HEK293 (cell line): ENCODE measurements at regions not wholly inside any gene's neighbourhood (a gene's known extent, or its start where the extent isn't known, plus 50 kb on each side); places are given as distances from the start of the nearest gene placed in this dataset.

ENCODE experiments used
- CTCF ChIA-PET: fragments of 350-600 bp; formaldehyde crosslinking; extraction: SDS; loops from one replicate; lab custom pipeline; 2021; ENCODE audit warnings: antibody characterized with exemption; lab: Yijun Ruan, JAX
- POLR2A ChIA-PET: fragments of 300-600 bp; formaldehyde crosslinking; extraction: SDS; loops from one replicate; lab custom pipeline; 2020; ENCODE audit warnings: antibody characterized with exemption, inconsistent platforms; lab: Yijun Ruan, JAX
- H3K27ac ChIP-seq: fragments of 200-500 bp; sonication (Bioruptor generic); 2 replicates; pipeline ENCODE4 v1.5.1; 2014; ENCODE audit warnings: low read depth, low read length, control low read depth, inconsistent platforms; ENCODE audit errors: extremely low read depth
- H3K36me3 ChIP-seq, 2 experiments: fragments of 200-500 bp in 1 of 2; sonication (Bioruptor generic) in 1 of 2; 1 replicate in 1 of 2; 2 replicates in 1 of 2; pipeline ENCODE4 v1.5.1; 2014 to 2017; ENCODE audit warnings: inconsistent platforms in 2 of 2, low read length in 2 of 2; ENCODE audit not compliant: control insufficient read depth in 2 of 2, insufficient read depth in 1 of 2
- H3K4me1 ChIP-seq: fragments of 200-500 bp; sonication (Bioruptor generic); 2 replicates; pipeline ENCODE4 v1.5.1; 2014; ENCODE audit warnings: mild to moderate bottlenecking, low read length, inconsistent platforms; ENCODE audit not compliant: control insufficient read depth, insufficient read depth
- H3K4me3 ChIP-seq: 2 replicates; pipeline ENCODE4 v1.5.1; 2011; ENCODE audit warnings: low read depth, mild to moderate bottlenecking, control low read depth, low read length, moderate library complexity
- H3K9me3 ChIP-seq: fragments of 200-500 bp; sonication (Bioruptor generic); 2 replicates; pipeline ENCODE4 v1.5.1; 2014; ENCODE audit warnings: low read depth, low read length, inconsistent platforms; ENCODE audit not compliant: control insufficient read depth, insufficient read depth
- KLF17 ChIP-seq: fragments of 450-650 bp; formaldehyde crosslinking; IDR thresholded peaks from 2 replicates; pipeline ENCODE4 v1.5.1; 2016; ENCODE audit warnings: missing biosample characterization, missing genetic modification characterization
- RBAK ChIP-seq: fragments of 450-650 bp; formaldehyde crosslinking; IDR thresholded peaks from 2 replicates; pipeline ENCODE4 v1.5.1; 2016; ENCODE audit warnings: missing biosample characterization, missing genetic modification characterization
- SCRT2 ChIP-seq: fragments of 450-650 bp; formaldehyde crosslinking; IDR thresholded peaks from 2 replicates; pipeline ENCODE4 v1.5.1; 2016; ENCODE audit warnings: missing biosample characterization, missing genetic modification characterization
- SETDB1 ChIP-seq: IDR thresholded peaks from one replicate; pipeline ENCODE4 v1.6.1; 2017; ENCODE audit warnings: mild to moderate bottlenecking, low read length, moderate library complexity, mixed read lengths; ENCODE audit not compliant: insufficient read length
- TRIM28 ChIP-seq: IDR thresholded peaks from 2 replicates; pipeline ENCODE4 v1.6.1; 2011; ENCODE audit warnings: low read length, control low read depth, borderline replicate concordance
- ZBTB17 ChIP-seq: fragments of 450-650 bp; formaldehyde crosslinking; IDR thresholded peaks from 2 replicates; pipeline ENCODE4 v1.5.1; 2016; ENCODE audit warnings: missing biosample characterization, missing genetic modification characterization
- ZBTB48 ChIP-seq: fragments of 450-650 bp; formaldehyde crosslinking; IDR thresholded peaks from 2 replicates; pipeline ENCODE4 v1.5.1; 2016; ENCODE audit warnings: missing biosample characterization, missing genetic modification characterization
- ZBTB49 ChIP-seq: fragments of 450-650 bp; formaldehyde crosslinking; IDR thresholded peaks from 2 replicates; pipeline ENCODE4 v1.5.1; 2016; ENCODE audit warnings: missing biosample characterization, missing genetic modification characterization, low read depth
- ZNF223 ChIP-seq: fragments of 450-650 bp; formaldehyde crosslinking; IDR thresholded peaks from 2 replicates; pipeline ENCODE4 v1.5.1; 2016; ENCODE audit warnings: missing biosample characterization, missing genetic modification characterization
- ZNF248 ChIP-seq: fragments of 450-650 bp; formaldehyde crosslinking; IDR thresholded peaks from 2 replicates; pipeline ENCODE4 v1.5.1; 2017; ENCODE audit warnings: missing biosample characterization, missing genetic modification characterization
- ZNF292 ChIP-seq: fragments of 450-650 bp; formaldehyde crosslinking; IDR thresholded peaks from 2 replicates; pipeline ENCODE4 v1.5.1; 2016; ENCODE audit warnings: low read depth, missing biosample characterization, missing genetic modification characterization, borderline replicate concordance
- ZNF37A ChIP-seq: fragments of 450-650 bp; IDR thresholded peaks from 2 replicates; pipeline ENCODE4 v1.5.1; 2018; ENCODE audit warnings: missing biosample characterization, missing genetic modification characterization
- ZNF398 ChIP-seq: fragments of 450-650 bp; formaldehyde crosslinking; IDR thresholded peaks from 2 replicates; pipeline ENCODE4 v1.5.1; 2017; ENCODE audit warnings: missing biosample characterization, missing genetic modification characterization
- ZNF426 ChIP-seq: fragments of 450-650 bp; formaldehyde crosslinking; IDR thresholded peaks from 2 replicates; pipeline ENCODE4 v1.5.1; 2017; ENCODE audit warnings: missing biosample characterization, missing genetic modification characterization, mild to moderate bottlenecking, inconsistent platforms, moderate library complexity
- ZNF48 ChIP-seq: fragments of 450-650 bp; formaldehyde crosslinking; IDR thresholded peaks from 2 replicates; pipeline ENCODE4 v1.5.1; 2016; ENCODE audit warnings: missing biosample characterization, missing genetic modification characterization
- ZNF600 ChIP-seq: fragments of 450-650 bp; formaldehyde crosslinking; IDR thresholded peaks from 2 replicates; pipeline ENCODE4 v1.5.1; 2016; ENCODE audit warnings: missing biosample characterization, missing genetic modification characterization
- ZNF654 ChIP-seq: fragments of 450-650 bp; formaldehyde crosslinking; IDR thresholded peaks from 2 replicates; pipeline ENCODE4 v1.5.1; 2016; ENCODE audit warnings: low read depth, missing biosample characterization, missing genetic modification characterization
- ZNF658 ChIP-seq: fragments of 450-650 bp; formaldehyde crosslinking; IDR thresholded peaks from 2 replicates; pipeline ENCODE4; 2016; ENCODE audit warnings: missing biosample characterization, missing genetic modification characterization
- ZNF785 ChIP-seq: fragments of 450-650 bp; formaldehyde crosslinking; IDR thresholded peaks from 2 replicates; pipeline ENCODE4 v1.5.1; 2016; ENCODE audit warnings: missing biosample characterization, missing genetic modification characterization
- TF ChIP-seq, protein P1 (sequence below): fragments of 450-650 bp; formaldehyde crosslinking; IDR thresholded peaks from 2 replicates; pipeline ENCODE4 v1.5.1; 2016; ENCODE audit warnings: missing biosample characterization, missing genetic modification characterization

GRCh38 chr3:8423307-8423706 is 78.3 kb upstream of the LMCD1 start:
- ChIA-PET POLR2A (no interaction called here), CTCF (interaction anchor here (1.2 to 2.3 kb wide), 5 partner anchors 19 to 199 kb away, joined by 7 to 9 read pairs (median 7); no protein-coding TSS in a partner anchor)
- Histone ChIP-seq H3K36me3 (no peaks in the 10 kb centered on the region), H3K27ac (no peak overlapping the region), H3K4me3 (no peak overlapping the region), H3K4me1 (no peaks in the 10 kb centered on the region), H3K9me3 (no peaks in the 10 kb centered on the region; the same call in 1 of the 2 replicates)
- peak; percentile 18; the same call in 1 of the 2 replicates for TF ChIP-seq ZNF654 (tag by site-specific recombination)
- TF ChIP-seq, protein P1, sequence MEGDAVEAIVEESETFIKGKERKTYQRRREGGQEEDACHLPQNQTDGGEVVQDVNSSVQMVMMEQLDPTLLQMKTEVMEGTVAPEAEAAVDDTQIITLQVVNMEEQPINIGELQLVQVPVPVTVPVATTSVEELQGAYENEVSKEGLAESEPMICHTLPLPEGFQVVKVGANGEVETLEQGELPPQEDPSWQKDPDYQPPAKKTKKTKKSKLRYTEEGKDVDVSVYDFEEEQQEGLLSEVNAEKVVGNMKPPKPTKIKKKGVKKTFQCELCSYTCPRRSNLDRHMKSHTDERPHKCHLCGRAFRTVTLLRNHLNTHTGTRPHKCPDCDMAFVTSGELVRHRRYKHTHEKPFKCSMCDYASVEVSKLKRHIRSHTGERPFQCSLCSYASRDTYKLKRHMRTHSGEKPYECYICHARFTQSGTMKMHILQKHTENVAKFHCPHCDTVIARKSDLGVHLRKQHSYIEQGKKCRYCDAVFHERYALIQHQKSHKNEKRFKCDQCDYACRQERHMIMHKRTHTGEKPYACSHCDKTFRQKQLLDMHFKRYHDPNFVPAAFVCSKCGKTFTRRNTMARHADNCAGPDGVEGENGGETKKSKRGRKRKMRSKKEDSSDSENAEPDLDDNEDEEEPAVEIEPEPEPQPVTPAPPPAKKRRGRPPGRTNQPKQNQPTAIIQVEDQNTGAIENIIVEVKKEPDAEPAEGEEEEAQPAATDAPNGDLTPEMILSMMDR (tag by site-specific recombination): no peak

- no peaks in the 10 kb centered on the region for H3K36me3 ChIP-seq
- no peaks in the 10 kb centered on the region for H3K4me1 ChIP-seq
- no peak overlapping the region for H3K27ac ChIP-seq
- no peaks in the 10 kb centered on the region; the same call in 1 of the 2 replicates for H3K9me3 ChIP-seq
- TF ChIP-seq ZBTB17 (tag by site-specific recombination) (no peak), SETDB1 (peak; percentile 54), KLF17 (tag by site-specific recombination) (no peak), SCRT2 (tag by site-specific recombination) (no peak), ZNF248 (no peak), ZBTB49 (tag by site-specific recombination) (no peak), ZNF600 (tag by site-specific recombination) (no peak), ZNF223 (tag by site-specific recombination) (no peak), ZNF426 (tag by site-specific recombination) (no peak)
- TF ChIP-seq, all 188 proteins: peak for 1
- ChIA-PET POLR2A (no interaction called here), CTCF (interaction anchor here (0.6 to 2.3 kb wide), 5 partner anchors 18 to 198 kb away, joined by 3 to 9 read pairs (median 7); no protein-coding TSS in a partner anchor)
- H3K4me3 ChIP-seq: no peak overlapping the region
Measured at GRCh38 chr3:8424281-8424680, 77.3 kb upstream of the LMCD1 start.

DNA sequence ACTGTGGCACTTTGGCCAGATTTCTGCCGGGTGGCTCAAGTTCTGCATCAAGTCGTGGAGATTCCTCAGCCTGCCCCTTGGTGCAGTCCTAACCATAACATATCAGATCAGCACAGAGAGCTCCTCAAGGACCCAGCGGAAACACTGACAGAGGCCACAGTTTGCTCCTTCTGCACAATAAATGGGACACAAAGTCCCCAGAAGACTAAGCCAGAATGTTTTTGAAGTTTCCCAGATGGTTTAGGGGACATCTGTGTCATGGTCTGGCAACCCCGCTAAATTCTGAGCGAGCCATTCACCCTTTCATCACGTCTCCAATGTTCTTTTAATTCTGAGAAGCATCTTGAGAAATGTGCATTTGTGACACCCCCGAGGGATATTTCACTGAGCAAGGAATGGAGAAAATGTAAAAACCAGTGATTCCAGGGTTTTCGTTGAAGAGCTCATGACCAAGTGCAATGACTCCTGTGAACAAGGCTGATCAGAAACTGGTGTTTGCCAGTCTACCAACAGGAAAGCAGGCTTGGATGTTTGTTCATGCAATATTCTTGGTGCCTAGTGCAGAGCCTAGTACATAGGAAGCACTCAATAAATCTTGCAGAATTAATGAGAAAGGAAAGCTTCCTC is 64.8 kb upstream of the LMCD1 start:
- ChIA-PET CTCF (no interaction called here), POLR2A (no interaction called here)
- no peak overlapping the region for H3K4me3 ChIP-seq
- no peaks in the 10 kb centered on the region for H3K4me1 ChIP-seq
- no peaks in the 10 kb centered on the region for H3K9me3 ChIP-seq
- no peaks in the 10 kb centered on the region for H3K36me3 ChIP-seq
- no peak for TF ChIP-seq ZNF785 (tag by site-specific recombination)
- TF ChIP-seq ZNF48 (tag by site-specific recombination): no peak
- TF ChIP-seq ZBTB48 (tag by site-specific recombination): no peak
- no peak for TF ChIP-seq ZNF292 (tag by site-specific recombination)
- no peak for TF ChIP-seq ZNF37A (tag by site-specific recombination)
- no peak for TF ChIP-seq ZNF658
- no peak for TF ChIP-seq TRIM28
- TF ChIP-seq RBAK (tag by site-specific recombination): no peak
- TF ChIP-seq ZNF398 (tag by site-specific recombination): no peak
- no peak overlapping the region for H3K27ac ChIP-seq
